Mesenchymal stem cell (in vitro differentiated cells and primary cell): ENCODE measurements at regions not wholly inside any gene's neighbourhood (a gene's known extent, or its start where the extent isn't known, plus 50 kb on each side); places are given as distances from the start of the nearest gene placed in this dataset.

Experiments
- DNase-seq: peaks from one replicate; pipeline ENCODE4 v3.0.0-alpha.2; 2013
- H2AFZ ChIP-seq: one replicate; pipeline ENCODE4 v1.6.1; 2013; ENCODE audit warnings: low read depth, mild to moderate bottlenecking, control low read depth, inconsistent platforms, low read length, moderate library complexity
- H2AK5ac ChIP-seq: 2 replicates; pipeline ENCODE4 v1.6.1; 2013; ENCODE audit warnings: low read length, moderate library complexity, mild to moderate bottlenecking, inconsistent platforms; ENCODE audit not compliant: severe bottlenecking
- H2BK120ac ChIP-seq: one replicate; pipeline ENCODE4 v1.6.1; 2013; ENCODE audit warnings: low read depth, mild to moderate bottlenecking, inconsistent platforms, low read length, moderate library complexity
- H2BK12ac ChIP-seq, 2 experiments: one replicate each; pipeline ENCODE4 v1.6.1; 2013; ENCODE audit warnings: inconsistent platforms in 2 of 2, low read length in 2 of 2, mild to moderate bottlenecking in 2 of 2, moderate library complexity in 2 of 2, control low read depth in 1 of 2
- H2BK15ac ChIP-seq: one replicate; pipeline ENCODE4 v1.6.1; 2013; ENCODE audit warnings: mild to moderate bottlenecking, low read depth, inconsistent platforms; ENCODE audit not compliant: poor library complexity, severe bottlenecking
- H2BK5ac ChIP-seq: 2 replicates; pipeline ENCODE4 v1.6.1; 2013; ENCODE audit warnings: low read depth, mild to moderate bottlenecking, low read length, control low read depth, inconsistent platforms; ENCODE audit not compliant: poor library complexity, severe bottlenecking
- H3K14ac ChIP-seq, 2 experiments: one replicate each; pipeline ENCODE4 v1.6.1; 2013; ENCODE audit warnings: inconsistent platforms in 2 of 2, low read length in 2 of 2, control low read depth in 1 of 2, mild to moderate bottlenecking in 1 of 2, moderate library complexity in 1 of 2
- H3K18ac ChIP-seq, 2 experiments: one replicate each; pipeline ENCODE4 v1.6.1; 2013; ENCODE audit warnings: inconsistent platforms in 2 of 2, low read length in 2 of 2, control low read depth in 1 of 2, low read depth in 1 of 2, mild to moderate bottlenecking in 1 of 2
- H3K23ac ChIP-seq, 2 experiments: one replicate each; pipeline ENCODE4 v1.6.1; 2013; ENCODE audit warnings: inconsistent platforms in 2 of 2, low read length in 2 of 2, mild to moderate bottlenecking in 2 of 2, moderate library complexity in 2 of 2, control low read depth in 1 of 2
- H3K27ac ChIP-seq: 2 replicates; pipeline ENCODE4 v1.5.1; 2013; ENCODE audit warnings: mild to moderate bottlenecking, moderate library complexity, low read length, control low read depth, inconsistent platforms; ENCODE audit not compliant: poor library complexity, severe bottlenecking
- H3K27me3 ChIP-seq, 2 experiments: 2 replicates each; pipeline versions ENCODE4 v1.6.1 to v1.7.0; 2013; ENCODE audit warnings: low read length in 2 of 2, mild to moderate bottlenecking in 2 of 2, moderate library complexity in 2 of 2, control low read depth in 1 of 2, inconsistent platforms in 1 of 2; ENCODE audit not compliant: control insufficient read depth in 1 of 2, insufficient read depth in 1 of 2
- H3K36me3 ChIP-seq, 2 experiments: 2 replicates each; pipeline versions ENCODE4 v1.6.1 to v1.7.0; 2013; ENCODE audit warnings: low read length in 2 of 2, control low read depth in 1 of 2, inconsistent platforms in 1 of 2, low read depth in 1 of 2, mild to moderate bottlenecking in 1 of 2; ENCODE audit not compliant: insufficient read depth in 2 of 2, control insufficient read depth in 1 of 2
- H3K4ac ChIP-seq, 2 experiments: one replicate each; pipeline ENCODE4 v1.6.1; 2013; ENCODE audit warnings: inconsistent platforms in 2 of 2, low read length in 2 of 2, mild to moderate bottlenecking in 2 of 2, moderate library complexity in 2 of 2, control low read depth in 1 of 2, low read depth in 1 of 2
- H3K4me1 ChIP-seq: 2 replicates; pipeline ENCODE4 v1.6.1; 2013; ENCODE audit warnings: low read depth, low read length, control low read depth; ENCODE audit not compliant: control insufficient read depth, insufficient read depth
- H3K4me2 ChIP-seq: 2 replicates; pipeline ENCODE4 v1.6.1; 2013; ENCODE audit warnings: low read length, mild to moderate bottlenecking, inconsistent platforms; ENCODE audit not compliant: poor library complexity, severe bottlenecking
- H3K4me3 ChIP-seq, 2 experiments: 2 replicates each; pipeline versions ENCODE4 v1.5.1 to v1.7.0; 2013; ENCODE audit warnings: low read length in 2 of 2, mild to moderate bottlenecking in 2 of 2, control low read depth in 1 of 2, low read depth in 1 of 2; ENCODE audit not compliant: insufficient read depth in 1 of 2
- H3K79me1 ChIP-seq: replicated peaks from 2 replicates; pipeline ENCODE4 v1.6.1; 2013; ENCODE audit warnings: mild to moderate bottlenecking, control low read depth, low read length, inconsistent platforms; ENCODE audit not compliant: poor library complexity, severe bottlenecking
- H3K9ac ChIP-seq: 2 replicates; pipeline ENCODE4 v1.7.0; 2013; ENCODE audit warnings: mild to moderate bottlenecking, low read length, moderate library complexity
- H3K9me3 ChIP-seq: 2 replicates; pipeline ENCODE4 v1.7.0; 2013; ENCODE audit warnings: mild to moderate bottlenecking, low read length; ENCODE audit not compliant: control insufficient read depth
- H4K8ac ChIP-seq: one replicate; pipeline ENCODE4 v1.6.1; 2013; ENCODE audit warnings: inconsistent platforms, mild to moderate bottlenecking, low read length, moderate library complexity
- H4K91ac ChIP-seq: one replicate; pipeline ENCODE4 v1.6.1; 2013; ENCODE audit warnings: mild to moderate bottlenecking, low read length, inconsistent platforms
- WGBS: methylation state at CpG from one replicate; pipeline ENCODE4 v1.1.7; 2013; ENCODE audit warnings: mixed read lengths; 5-methylcytosine and 5-hydroxymethylcytosine counted together

- H2BK12ac ChIP-seq = no peak overlapping the region
- no peak overlapping the region for H2BK120ac ChIP-seq
- no peak overlapping the region for H2AFZ ChIP-seq
- no peaks in the 10 kb centered on the region for H3K36me3 ChIP-seq
- H3K79me1 ChIP-seq = no peaks in the 10 kb centered on the region
- H2BK5ac ChIP-seq = no peak overlapping the region
- H3K27me3 ChIP-seq = peaks cover 0 to 4% of the 10 kb centered on the region in 2 experiments
- no peak overlapping the region for H3K4me2 ChIP-seq
- no peak overlapping the region for H2AK5ac ChIP-seq
- H3K4me3 ChIP-seq = no peak overlapping the region
- no peak overlapping the region for H3K9ac ChIP-seq
- no peak for DNase-seq
- WGBS = 60% methylated on average over 1 of the region's 4 CpGs
- H3K18ac ChIP-seq = no peak overlapping the region
- H3K4ac ChIP-seq = no peak overlapping the region
- no peak overlapping the region for H3K23ac ChIP-seq
- no peak overlapping the region for H3K27ac ChIP-seq
- H3K9me3 ChIP-seq = no peaks in the 10 kb centered on the region
- no peak overlapping the region for H4K91ac ChIP-seq
- no peak overlapping the region for H3K14ac ChIP-seq
- no peaks in the 10 kb centered on the region for H3K4me1 ChIP-seq
- H4K8ac ChIP-seq = no peak overlapping the region
- no peak overlapping the region for H2BK15ac ChIP-seq
Measured at GRCh38 chrX:36847496-36847895, 160.7 kb upstream of the FAM47C start.

GRCh38 chrX:36849407-36849806, 158.8 kb upstream of the FAM47C start:
- no peak for DNase-seq
- Histone ChIP-seq H3K79me1 (no peaks in the 10 kb centered on the region), H3K18ac (no peak overlapping the region), H4K8ac (no peak overlapping the region), H3K23ac (no peak overlapping the region), H2AK5ac (no peak overlapping the region), H3K36me3 (no peaks in the 10 kb centered on the region), H2BK5ac (no peak overlapping the region), H3K4me2 (no peak overlapping the region), H3K14ac (no peak overlapping the region), H3K9ac (no peak overlapping the region), H2BK15ac (no peak overlapping the region), H2AFZ (no peak overlapping the region), H3K4me1 (no peaks in the 10 kb centered on the region), H3K27me3 (peaks cover 0 to 4% of the 10 kb centered on the region in 2 experiments), H3K27ac (no peak overlapping the region), H3K4me3 (no peak overlapping the region), H4K91ac (no peak overlapping the region), H2BK120ac (no peak overlapping the region), H3K4ac (no peak overlapping the region), H2BK12ac (no peak overlapping the region), H3K9me3 (no peaks in the 10 kb centered on the region)
- no CpG with 5 or more reads among the region's 2 CpGs for WGBS

- Histone ChIP-seq H3K23ac (no peak overlapping the region), H3K14ac (no peak overlapping the region), H2AFZ (no peak overlapping the region), H3K9ac (no peak overlapping the region), H3K27me3 (peaks cover 0 to 35% of the 10 kb centered on the region in 2 experiments), H3K9me3 (no peaks in the 10 kb centered on the region), H2BK120ac (no peak overlapping the region), H2BK12ac (no peak overlapping the region), H2BK5ac (no peak overlapping the region), H3K4me3 (no peak overlapping the region), H4K91ac (no peak overlapping the region), H2AK5ac (no peak overlapping the region), H4K8ac (no peak overlapping the region), H2BK15ac (no peak overlapping the region), H3K4me1 (no peaks in the 10 kb centered on the region), H3K4ac (no peak overlapping the region), H3K18ac (no peak overlapping the region), H3K4me2 (no peak overlapping the region), H3K27ac (no peak overlapping the region), H3K79me1 (no peaks in the 10 kb centered on the region), H3K36me3 (no peaks in the 10 kb centered on the region)
- DNase-seq = no peak
- WGBS = no CpG with 5 or more reads among the region's 3 CpGs
Measured at GRCh38 chrX:36856849-36857248, 151.3 kb upstream of the FAM47C start.

- Histone ChIP-seq H2AFZ (no peak overlapping the region), H2BK5ac (no peak overlapping the region), H2AK5ac (no peak overlapping the region)
Measured at GRCh38 chrX:36859231-36859630, 148.9 kb upstream of the FAM47C start.

More at GRCh38 chrX:36859231-36859630, 148.9 kb upstream of the FAM47C start:
- no peak overlapping the region for H4K8ac ChIP-seq
- no peak overlapping the region for H2BK12ac ChIP-seq
- H3K14ac ChIP-seq = no peak overlapping the region
- no peak overlapping the region for H3K9ac ChIP-seq
- H3K36me3 ChIP-seq = no peaks in the 10 kb centered on the region
- 87% methylated on average over 5 of the region's 7 CpGs for WGBS
- H2BK15ac ChIP-seq = no peak overlapping the region
- H4K91ac ChIP-seq = no peak overlapping the region
- H2BK120ac ChIP-seq = no peak overlapping the region
- H3K27me3 ChIP-seq = peaks cover 0 to 42% of the 10 kb centered on the region in 2 experiments
- no peaks in the 10 kb centered on the region for H3K79me1 ChIP-seq
- H3K4me2 ChIP-seq = no peak overlapping the region
- no peaks in the 10 kb centered on the region for H3K9me3 ChIP-seq
- H3K4me1 ChIP-seq = no peaks in the 10 kb centered on the region
- H3K4ac ChIP-seq = no peak overlapping the region
- no peak overlapping the region for H3K4me3 ChIP-seq
- no peak overlapping the region for H3K23ac ChIP-seq
- H3K18ac ChIP-seq = no peak overlapping the region
- no peak overlapping the region for H3K27ac ChIP-seq
- no peak for DNase-seq
